ENCODE measurements at regions not wholly inside any gene's neighbourhood (a gene's known extent, or its start where the extent isn't known, plus 50 kb on each side); places are given as distances from the start of the nearest gene placed in this dataset.
"Not testable (repeated sequence)": the region's sequence is repeated elsewhere in the genome, so short reads cannot be mapped to it uniquely, and the experiment has no call there.

DNA sequence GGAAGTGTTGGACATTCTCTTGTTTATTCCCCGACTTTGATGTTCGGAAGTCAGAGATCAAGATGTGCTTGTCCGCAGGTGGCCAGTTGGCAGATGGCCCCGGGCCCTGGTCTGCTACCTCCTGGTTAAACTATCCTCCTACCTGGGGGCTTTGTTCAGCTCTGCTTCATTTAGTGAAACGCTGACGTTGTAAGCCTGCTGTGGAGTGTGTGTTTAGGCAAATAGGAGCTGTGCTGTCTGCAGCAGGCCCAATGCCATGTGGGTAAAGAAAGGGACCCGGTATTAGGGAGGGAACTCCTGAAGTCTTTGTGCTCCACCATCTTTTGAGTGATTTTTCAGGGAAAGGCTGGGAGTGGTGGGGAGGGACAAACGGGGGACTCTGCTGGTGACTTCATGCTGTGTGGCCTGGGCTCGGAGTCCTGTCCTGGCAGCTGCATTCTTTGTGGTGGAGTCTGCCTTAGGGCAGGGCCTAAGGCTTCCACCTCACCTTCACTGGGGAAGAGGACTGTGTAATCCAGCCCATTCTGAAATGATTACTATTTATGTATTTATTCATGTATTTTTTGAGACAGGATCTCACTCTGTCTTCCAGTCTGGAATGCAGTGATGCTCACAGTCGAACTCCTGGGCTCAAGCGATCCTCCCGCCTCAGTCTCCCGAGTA, 171.1 kb upstream of the KLF6 start:
- DNase-seq (ENCODE audit: low read depth): no peak

DNA sequence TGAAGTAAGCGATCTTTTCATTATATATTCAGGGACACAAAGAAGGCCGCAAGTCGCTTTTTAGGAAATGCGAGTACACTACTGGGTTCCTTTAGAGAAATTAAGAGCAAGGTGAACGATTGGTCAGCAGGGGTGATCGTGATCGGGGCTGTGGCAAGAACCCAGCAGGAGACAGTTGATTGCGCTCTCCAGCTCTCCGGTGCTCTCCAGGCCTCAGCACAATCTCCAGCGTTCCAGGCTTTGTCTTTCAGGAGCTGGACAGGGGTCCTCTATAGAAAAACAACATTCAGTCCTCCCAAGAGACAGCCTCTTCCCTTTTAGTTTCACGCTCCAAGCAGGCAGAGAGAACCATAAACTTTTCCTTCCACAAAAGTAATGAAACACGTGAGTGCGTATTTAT, 170.5 kb upstream of the KLF6 start:
- no peak for DNase-seq (ENCODE audit: low read depth)

DNA sequence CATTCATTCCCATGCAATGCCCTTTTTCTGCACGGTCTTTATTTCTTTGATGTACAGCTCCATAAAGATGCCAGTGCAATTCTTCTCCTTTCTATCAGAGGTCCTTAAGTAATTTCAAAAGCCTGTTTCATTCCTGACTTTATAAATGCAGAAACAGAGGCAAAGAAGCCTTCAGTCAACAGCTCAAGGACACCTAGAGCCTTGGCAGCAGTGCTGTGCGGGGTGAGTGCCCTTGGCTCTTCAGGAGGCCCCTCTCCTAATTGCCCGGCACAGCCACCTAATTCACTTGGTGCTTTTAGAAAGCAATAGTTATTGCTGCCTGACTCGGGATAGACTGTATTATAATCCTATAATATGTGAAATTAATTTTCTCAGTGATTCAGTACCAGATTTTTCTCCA, 169.6 kb upstream of the KLF6 start:
- no peak for DNase-seq (ENCODE audit: low read depth)

DNA sequence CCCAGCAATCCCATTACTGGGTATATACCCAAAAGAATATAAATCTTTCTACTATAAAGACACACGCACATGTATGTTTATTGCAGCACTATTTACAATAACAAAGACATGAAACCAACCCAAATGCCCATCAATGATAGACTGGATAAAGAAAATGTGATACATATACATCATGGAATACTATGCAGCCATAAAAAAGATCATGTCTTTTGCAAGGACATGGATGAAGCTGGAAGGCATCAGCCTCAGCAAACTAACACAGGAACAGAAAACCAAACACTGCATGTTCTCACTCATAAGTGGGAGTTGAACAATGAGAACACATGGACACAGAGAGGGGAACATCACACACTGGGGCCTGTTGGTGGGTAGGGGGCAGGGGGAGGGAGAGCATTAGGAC, 169.0 kb upstream of the KLF6 start:
- not testable (repeated sequence) for DNase-seq (ENCODE audit: low read depth)

DNA sequence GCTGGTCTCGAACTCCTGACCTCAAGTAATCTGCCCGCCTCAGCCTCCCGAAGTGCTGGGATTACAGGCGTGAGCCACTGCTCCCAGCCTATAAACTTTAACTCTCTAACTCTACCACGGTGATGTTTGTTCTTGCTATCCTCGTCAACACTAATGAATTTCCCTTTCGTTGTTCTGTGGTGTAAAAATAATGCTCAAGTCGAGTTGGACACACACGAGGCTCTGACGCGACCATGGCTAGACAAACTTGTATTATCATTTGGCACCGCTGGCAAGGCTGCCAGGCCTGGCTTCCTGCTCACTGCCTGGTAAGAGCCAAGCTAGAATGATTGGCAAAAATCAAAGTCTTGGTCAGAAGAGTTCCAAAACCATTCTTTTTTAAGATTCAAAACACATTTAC, 167.0 kb upstream of the KLF6 start:
- DNase-seq (ENCODE audit: low read depth): no peak

DNA sequence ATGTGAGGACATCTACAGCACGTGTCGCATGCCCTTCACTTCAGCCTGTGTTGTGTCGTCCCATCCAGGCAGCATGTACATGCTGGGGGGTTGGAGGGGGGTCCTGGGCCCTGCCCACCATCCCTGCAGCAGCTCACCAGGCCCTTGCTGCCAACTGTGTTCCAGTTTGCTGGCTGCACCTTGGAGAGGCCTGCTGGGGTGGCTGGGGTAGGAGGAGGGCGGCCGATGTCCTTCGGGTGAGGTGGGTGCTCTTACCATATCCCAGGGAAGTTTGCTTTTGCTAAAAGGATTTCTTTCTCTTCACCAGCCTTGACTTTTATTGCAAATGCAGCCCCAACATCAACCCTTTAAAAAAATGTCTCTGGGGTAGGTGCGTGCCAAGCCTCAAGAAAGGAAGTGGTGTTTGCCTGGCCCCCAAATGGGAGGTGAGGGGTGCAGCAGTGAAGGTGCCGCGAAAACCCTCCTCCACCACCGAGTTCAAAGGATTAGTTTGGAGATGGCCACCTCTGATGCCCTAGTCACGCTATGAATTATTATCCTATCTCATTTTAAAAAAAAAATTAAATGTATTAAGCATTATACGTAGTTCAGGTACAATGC, 165.8 kb upstream of the KLF6 start:
- DNase-seq (ENCODE audit: low read depth): peak; percentile 26

DNA sequence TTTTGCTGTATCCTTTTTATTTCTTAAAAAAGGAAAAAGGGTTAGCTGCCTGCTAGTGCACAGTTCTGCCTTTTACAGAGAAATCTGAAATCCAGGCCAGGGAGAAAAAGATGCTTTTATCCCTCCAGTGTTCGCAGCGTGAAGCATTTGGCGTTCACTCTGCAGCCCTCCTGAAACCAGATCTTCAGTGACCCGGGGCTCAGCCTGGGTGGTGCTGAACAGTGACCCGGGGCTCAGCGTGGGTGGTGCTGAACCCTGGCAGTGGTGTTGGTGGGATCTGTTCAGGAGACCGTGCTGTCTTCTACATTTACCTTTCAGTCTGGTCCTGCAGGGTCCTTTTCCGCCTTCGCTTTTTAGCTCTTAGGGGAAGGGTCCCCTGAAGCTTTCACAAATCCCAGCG, 164.7 kb upstream of the KLF6 start:
- DNase-seq (ENCODE audit: low read depth): no peak

DNA sequence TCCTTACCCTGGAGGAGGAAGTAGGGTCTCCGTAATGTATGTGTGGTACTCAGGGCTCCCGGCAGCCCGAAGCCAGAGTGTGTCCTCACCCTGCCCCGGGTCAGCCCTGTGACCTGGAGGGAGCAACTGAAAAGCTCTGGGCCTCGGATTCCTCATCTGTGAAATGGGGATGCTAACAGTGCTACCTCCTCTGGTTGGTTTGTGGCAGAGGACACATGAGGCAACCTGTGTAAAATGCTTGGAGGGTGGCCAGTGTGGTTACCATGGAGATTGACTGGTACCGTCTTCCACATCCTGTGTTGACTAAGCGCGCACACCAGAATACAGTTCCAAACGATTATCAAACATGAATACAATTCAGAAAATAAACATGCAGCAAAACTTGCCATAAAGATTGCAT, 163.8 kb upstream of the KLF6 start:
- peak; percentile 60 for DNase-seq (ENCODE audit: low read depth)

DNA sequence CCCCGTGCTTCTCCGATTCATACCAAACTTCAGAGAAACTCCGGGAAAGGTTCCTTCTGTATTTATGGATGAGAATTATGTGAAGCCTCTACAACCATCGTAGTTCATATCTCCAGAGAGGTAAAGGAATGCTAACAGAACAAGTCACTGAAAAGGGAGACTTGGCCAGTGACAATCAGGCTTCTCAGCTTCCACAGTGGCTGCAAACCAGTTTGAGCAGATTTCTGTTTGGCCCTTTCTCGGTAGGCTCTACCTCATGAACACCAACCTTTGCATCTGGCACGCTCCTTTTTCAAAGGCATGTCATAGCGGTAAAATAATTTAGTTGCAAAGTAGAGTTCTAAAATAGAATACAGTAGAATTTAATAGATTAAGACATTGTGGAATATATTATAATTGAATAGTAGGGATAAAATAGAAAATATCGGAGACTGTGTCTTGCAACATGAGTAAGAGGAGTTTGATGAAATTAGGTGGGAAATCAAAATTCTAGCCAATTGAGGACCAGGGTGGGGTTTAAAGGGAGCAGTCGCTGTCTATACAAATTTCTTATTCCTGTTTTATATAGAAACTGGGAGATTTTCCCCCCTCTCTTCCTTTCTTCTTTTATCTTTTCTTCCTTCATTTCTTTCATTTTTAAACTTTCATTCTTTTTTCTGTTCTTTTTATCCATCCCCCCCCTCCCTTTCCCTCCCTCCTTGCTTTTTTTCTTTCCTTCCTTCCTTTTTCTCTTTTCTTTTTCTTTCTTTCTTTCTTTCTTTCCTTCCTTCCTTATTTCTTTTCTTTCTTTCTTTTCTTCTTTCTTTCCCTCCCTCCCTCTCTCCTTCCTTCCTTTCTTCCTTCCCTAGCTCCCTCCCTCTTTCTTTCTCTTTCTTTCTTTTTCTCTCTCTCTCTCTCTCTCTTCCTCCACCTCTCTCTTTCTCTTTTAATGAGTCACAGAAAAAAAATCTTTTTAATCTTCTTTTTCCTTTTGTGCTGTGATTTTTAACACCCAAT, 161.5 kb upstream of the KLF6 start:
- DNase-seq (ENCODE audit: low read depth): no peak

DNA sequence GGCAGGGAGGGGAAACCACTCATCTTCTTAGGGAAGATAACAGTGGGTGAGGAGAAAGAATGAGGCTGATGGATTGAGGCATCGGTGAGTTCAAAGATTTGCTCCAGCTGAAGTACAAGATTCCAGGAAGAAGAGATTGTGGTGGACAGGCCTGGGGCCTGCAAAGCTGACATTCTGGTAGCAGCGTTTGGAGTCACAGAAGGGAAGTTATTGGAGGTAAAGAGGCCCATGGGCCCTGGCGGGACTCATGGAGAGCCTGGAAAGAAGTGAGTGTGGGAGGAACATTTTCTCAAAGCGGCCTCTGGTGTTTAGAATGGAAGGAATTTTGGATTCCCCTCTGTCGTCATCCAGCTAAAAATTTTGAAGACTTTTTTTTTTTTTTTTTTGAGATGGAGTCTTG, 160.0 kb upstream of the KLF6 start:
- DNase-seq (ENCODE audit: low read depth): no peak

DNA sequence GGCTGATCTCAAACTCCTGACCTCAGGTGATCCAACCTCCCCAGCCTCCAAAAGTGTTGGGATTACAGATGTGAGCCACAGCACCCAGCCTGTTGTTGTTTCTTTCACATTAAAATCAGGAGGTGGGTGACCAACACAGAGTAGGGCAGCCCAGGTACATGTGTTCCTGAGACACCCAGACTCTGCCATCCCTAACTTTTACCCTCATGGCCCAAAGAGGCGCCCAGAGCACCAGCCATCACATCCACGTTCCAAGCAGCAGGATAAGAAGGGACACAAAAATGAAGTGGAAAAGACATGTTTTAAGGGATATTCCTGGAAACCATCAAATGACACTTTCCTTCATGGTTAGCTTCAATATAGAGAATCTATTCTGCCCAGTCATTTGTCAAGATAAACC, 159.6 kb upstream of the KLF6 start:
- DNase-seq (ENCODE audit: low read depth): no peak

DNA sequence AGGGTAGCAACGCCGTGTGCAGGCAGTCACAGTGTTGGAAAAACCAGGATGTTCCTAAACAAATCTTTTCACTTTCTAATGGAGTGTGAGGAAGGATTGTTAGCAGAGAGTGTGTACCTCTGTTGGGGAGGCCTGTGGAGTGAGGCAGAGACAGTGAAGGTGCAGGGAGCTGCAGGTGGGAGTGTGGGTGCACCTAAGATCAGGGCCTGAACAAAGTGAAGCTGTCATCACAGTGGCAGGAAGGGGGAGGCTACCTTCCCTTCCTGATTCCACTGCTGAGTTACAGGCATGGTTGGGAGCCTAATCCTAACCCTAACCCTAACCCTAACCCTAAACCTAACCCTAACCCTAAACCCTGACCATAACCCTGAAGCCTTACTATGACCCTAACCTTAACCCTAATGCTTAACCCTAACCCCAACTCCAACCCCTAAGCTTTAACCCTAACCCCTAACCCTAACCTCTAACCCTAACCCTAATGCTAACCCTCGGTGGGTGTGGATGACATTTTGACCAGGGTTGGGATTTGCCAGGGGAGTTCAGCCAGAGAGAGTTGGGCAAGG, 158.8 kb upstream of the KLF6 start:
- no peak for DNase-seq (ENCODE audit: low read depth)

DNA sequence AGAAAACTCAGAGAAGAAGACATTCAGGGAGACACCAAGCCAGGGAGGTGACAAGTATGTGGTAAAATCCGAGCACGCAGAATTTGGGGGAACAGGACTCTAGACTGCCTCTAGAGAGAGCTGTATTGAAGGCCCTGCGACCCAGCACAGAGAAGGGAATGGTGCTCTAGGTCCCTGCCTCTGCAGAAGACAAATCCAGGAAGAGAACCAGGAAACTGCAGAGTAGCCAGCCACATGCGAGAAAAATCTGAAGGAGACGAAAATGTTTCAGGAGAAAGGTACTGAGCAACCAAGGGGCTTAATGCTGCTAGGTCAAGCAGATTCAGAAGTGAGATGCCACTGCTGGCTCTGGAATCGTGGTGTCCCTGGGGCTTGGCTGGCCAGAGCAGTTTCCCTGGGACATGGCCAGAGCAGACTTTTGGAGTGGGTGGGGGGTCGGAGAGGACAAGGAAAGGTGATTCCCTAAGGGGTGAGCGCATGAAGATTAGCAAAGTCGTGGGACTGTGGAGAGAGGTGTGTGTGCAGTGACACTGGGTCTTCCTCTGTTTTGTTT, 158.0 kb upstream of the KLF6 start:
- no peak for DNase-seq (ENCODE audit: low read depth)

DNA sequence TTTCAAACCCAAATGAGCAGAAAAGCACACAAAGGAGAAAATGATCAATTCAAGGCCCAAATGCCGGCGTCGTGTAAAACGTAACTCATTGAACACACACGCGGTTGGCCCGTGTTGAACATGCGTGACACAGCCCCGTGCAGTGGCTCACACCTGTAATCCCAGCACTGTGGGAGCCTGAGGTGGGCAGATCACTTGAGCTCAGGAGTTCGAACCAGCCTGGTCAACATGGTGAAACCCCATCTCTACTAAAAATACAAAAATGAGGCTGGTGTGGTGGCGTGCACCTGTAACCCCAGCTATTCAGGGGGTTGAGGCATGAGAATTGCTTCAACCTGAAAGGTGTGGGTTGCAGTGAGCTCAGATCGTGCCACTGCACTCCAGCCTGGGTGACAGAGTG, 156.7 kb upstream of the KLF6 start:
- DNase-seq (ENCODE audit: low read depth): no peak

DNA sequence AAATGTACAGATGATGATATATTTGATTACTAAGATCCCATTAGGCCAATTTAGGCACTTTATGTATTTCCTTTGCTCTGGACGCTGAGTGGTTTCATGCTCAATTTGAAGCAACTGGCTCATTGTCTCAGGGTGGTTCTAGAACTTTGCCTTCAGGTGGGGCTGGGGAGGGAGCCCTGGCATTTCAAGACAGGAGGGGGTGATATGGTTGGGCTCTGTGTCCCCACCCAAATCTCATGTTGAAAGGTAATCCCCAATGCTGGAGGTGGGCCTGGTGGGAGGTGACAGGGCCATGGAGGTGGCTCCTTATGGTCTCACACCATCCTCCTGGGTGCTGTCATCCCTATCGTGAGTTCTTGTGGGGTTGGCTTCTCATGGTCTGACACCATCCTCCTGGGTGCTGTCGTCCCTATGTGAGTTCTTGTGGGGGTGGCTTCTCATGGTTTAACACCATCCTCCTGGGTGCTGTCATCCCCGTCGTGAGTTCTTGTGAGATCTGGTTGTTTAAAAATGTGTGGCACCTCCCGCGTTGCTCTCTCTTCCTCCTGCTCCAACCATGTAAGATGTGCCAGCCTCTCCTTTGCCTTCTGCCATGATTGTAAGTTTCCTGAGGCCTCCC, 151.5 kb upstream of the KLF6 start:
- no peak for DNase-seq (ENCODE audit: low read depth)

DNA sequence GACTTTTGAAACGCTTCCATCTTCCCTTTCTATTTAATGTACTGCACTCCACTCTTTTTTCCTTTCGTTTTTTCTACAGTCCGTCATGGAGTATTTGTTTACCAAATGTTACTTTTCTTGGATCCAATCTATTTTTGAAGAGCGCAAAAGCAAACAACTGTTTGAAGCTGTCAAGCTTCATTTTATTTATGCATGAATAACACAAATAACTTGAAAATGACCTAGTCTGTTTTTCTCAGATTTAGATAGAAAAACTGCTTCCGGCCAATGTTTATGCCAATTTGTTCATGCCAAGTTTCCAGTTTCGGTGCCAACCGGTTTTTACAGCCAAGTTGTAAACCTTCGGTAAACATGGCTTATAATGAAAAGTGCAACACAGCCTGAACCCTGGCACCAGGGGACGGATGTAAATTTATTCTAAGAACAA, 150.9 kb upstream of the KLF6 start:
- no peak for DNase-seq (ENCODE audit: low read depth)

DNA sequence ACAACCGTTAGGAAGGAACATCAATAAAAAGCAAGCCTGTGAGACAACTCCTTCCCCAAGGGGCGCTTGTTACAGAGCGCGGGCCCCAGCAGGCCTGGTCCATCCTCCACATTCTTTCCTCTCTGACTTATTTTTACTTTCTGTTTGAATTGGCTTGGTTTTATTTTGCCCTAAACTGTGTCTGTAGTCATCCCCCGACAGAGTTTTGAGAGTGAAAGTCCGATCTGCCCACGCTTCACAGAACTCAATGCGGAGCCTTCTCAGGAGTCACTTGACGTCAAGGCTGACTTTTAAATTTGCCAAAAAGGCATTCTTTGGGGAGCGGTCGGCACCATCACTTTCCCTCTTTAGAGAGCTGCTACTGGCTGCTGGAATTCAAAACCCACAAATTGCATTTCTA, 150.1 kb upstream of the KLF6 start:
- peak; percentile 21 for DNase-seq (ENCODE audit: low read depth)

DNA sequence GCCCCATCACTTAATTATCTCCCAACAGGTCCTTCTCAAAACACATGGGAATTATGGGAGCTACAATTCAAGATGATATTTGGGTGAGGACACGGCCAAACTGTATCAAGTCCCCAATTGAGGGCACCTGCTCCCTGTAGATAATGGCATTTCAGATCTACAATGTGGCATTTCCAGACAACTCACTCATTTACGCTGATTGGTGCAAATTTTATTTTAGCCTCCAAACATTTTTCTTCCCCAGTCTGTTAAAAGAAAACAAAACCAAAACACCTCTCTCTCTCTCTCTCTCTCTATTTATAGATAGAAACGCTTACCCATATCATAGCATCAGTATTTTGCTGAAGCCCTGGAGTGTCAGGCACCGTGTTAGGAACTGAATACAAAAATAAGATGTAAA, 148.7 kb upstream of the KLF6 start:
- no peak for DNase-seq (ENCODE audit: low read depth)

DNA sequence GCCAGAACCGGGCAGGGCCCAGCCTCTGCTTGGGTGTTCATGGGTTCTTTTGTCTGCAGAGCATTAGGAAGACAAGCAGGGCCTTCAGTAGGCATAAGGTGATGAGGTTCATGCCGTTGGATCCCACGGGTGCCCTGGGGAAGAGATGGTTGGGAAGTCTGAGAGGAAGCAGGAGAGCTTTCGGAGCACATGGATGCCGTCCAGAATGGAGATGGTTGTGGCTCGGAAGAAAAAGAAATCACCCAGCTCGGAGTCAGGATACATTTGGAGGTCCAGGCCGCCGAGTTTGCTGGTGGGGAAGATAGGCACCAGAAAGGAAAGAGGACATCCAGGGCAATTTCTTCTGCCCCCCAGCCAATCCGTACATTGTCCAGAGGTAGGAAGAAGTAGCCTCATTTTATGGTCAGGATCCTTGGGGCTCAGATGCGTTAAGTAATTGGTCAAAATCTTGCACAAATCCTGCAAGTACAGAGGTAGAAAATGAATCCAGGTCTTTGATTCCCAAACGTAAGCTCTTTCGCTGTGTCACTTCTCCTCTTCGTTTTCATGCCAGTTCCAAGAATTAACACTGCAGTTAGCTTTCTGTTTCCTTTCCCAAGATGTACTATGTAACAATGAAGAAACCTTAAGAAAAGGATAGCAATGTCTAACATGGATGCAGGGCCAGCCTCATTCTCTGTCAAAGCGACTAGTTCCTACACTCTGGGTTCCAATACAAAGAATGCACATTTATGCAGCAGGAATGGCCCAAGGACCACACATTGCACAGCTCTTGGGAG, 147.8 kb upstream of the KLF6 start:
- no peak for DNase-seq (ENCODE audit: low read depth)

DNA sequence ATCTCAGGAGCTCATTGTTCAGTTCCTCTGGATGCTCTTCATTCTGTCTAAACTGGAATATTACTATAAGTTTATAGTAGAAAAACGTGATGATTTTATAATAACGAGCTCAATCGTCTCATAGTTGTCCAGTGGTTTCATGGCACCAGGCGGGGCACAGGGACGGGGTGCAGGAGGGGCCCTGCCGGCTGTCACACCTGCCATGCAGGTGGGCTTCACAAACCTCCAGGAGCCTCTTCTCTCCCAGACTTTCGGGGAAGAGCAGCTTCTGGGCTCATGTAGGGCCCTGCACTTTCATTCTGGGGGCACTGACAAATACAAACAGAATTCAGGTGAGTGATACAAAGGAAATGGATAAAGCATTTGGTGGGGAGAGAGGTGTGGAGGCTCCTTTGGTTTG, 146.9 kb upstream of the KLF6 start:
- DNase-seq (ENCODE audit: low read depth): no peak

DNA sequence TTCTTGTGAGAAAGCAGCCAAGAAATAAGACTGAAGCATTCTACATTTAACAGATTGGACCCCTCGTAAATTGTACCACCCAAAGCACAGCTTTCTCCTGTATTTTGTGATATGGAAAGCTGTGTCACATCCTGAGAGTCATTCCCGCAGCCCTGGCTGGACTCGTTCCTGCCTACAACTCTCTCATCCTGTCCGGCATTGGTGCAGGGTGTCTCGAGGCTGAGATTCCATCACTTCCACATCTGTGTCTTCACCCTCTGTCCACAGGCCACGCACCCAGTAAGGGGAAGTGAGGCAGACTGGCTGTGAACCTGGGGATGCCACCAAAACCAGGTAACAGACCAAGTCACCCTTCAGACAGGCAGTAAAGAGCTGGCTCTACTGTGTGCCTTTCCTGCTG, 146.2 kb upstream of the KLF6 start:
- DNase-seq (ENCODE audit: low read depth): no peak

Measured in activated T-helper 1 cell treated with Interleukin-2 at 50 U/mL for 16 hours (primary cell).